ENCODE measurements at regions not wholly inside any gene's neighbourhood (a gene's known extent, or its start where the extent isn't known, plus 50 kb on each side); places are given as distances from the start of the nearest gene placed in this dataset.
"Not testable (repeated sequence)": the region's sequence is repeated elsewhere in the genome, so short reads cannot be mapped to it uniquely, and the experiment has no call there.

- DNase-seq: no peak
Observed at GRCh38 chr9:2356041-2356790, 265.4 kb upstream of the VLDLR start.

GRCh38 chr9:2359891-2360471, 261.6 kb upstream of the VLDLR start:
- DNase-seq: no peak

- no peak for DNase-seq
Observed at GRCh38 chr9:2362150-2362549, 259.4 kb upstream of the VLDLR start.

- no peak for DNase-seq
Observed at GRCh38 chr9:2363138-2363745, 258.3 kb upstream of the VLDLR start.

- DNase-seq: no peak
Observed at GRCh38 chr9:2363781-2364180, 257.8 kb upstream of the VLDLR start.

GRCh38 chr9:2367970-2368369, 253.6 kb upstream of the VLDLR start:
- no peak for DNase-seq

- no peak for DNase-seq
Observed at GRCh38 chr9:2373648-2374047, 247.9 kb upstream of the VLDLR start.

GRCh38 chr9:2375114-2375513, 246.5 kb upstream of the VLDLR start:
- DNase-seq: no peak

GRCh38 chr9:2377117-2377516, 244.5 kb upstream of the VLDLR start:
- DNase-seq: no peak

- DNase-seq: no peak
Observed at GRCh38 chr9:2377834-2378233, 243.8 kb upstream of the VLDLR start.

- no peak for DNase-seq
Observed at GRCh38 chr9:2378266-2378665, 243.3 kb upstream of the VLDLR start.

- DNase-seq: no peak
Observed at GRCh38 chr9:2378816-2379215, 242.8 kb upstream of the VLDLR start.

- DNase-seq: no peak
Observed at GRCh38 chr9:2384741-2385140, 236.8 kb upstream of the VLDLR start.

- no peak for DNase-seq
Observed at GRCh38 chr9:2385746-2386145, 235.8 kb upstream of the VLDLR start.

GRCh38 chr9:2386566-2386965, 235.0 kb upstream of the VLDLR start:
- no peak for DNase-seq

GRCh38 chr9:2387166-2387565, 234.4 kb upstream of the VLDLR start:
- no peak for DNase-seq

GRCh38 chr9:2389404-2389803, 232.2 kb upstream of the VLDLR start:
- no peak for DNase-seq

GRCh38 chr9:2390028-2390427, 231.6 kb upstream of the VLDLR start:
- DNase-seq: no peak

GRCh38 chr9:2391509-2392132, 230.0 kb upstream of the VLDLR start:
- not testable (repeated sequence) for DNase-seq

GRCh38 chr9:2394087-2394741, 227.4 kb upstream of the VLDLR start:
- not testable (repeated sequence) for DNase-seq

GRCh38 chr9:2395814-2396612, 225.6 kb upstream of the VLDLR start:
- no peak for DNase-seq

- no peak for DNase-seq
Observed at GRCh38 chr9:2396622-2397285, 224.8 kb upstream of the VLDLR start.

Measured in activated CD4-positive, alpha-beta T cell treated with anti-CD3 and anti-CD28 coated beads, Interleukin-2, amount 50 U/mL, for 48 hours (primary cell).